Smooth muscle cell (in vitro differentiated cells): ENCODE measurements at regions not wholly inside any gene's neighbourhood (a gene's known extent, or its start where the extent isn't known, plus 50 kb on each side); places are given as distances from the start of the nearest gene placed in this dataset.

Experiments
- DNase-seq: peaks from one replicate; lab custom pipeline; 2025; ENCODE audit not compliant: unreplicated experiment; lab: John Stamatoyannopoulos, UW
- H2AFZ ChIP-seq: fragments of 200-600 bp; sonication (generic); 2 replicates; pipeline ENCODE4 v1.6.0; 2016; ENCODE audit warnings: antibody characterized with exemption, low read depth, mild to moderate bottlenecking
- H3F3A ChIP-seq: fragments of 200-600 bp; sonication (generic); 2 replicates; pipeline ENCODE4 v1.6.0; 2017; ENCODE audit warnings: antibody characterized with exemption, low read depth
- H3K27ac ChIP-seq: fragments of 200-600 bp; sonication (generic); 2 replicates; pipeline ENCODE4 v1.5.1; 2016; ENCODE audit warnings: low read depth, mild to moderate bottlenecking
- H3K27me3 ChIP-seq: fragments of 200-600 bp; sonication (generic); 2 replicates; pipeline ENCODE4 v1.6.1; 2016; ENCODE audit warnings: low read depth, mild to moderate bottlenecking
- H3K36me3 ChIP-seq: fragments of 200-600 bp; sonication (generic); 2 replicates; pipeline ENCODE4 v1.5.1; 2016; ENCODE audit warnings: low read depth
- H3K4me1 ChIP-seq: fragments of 200-600 bp; sonication (generic); 2 replicates; pipeline ENCODE4 v1.5.1; 2016; ENCODE audit warnings: low read depth
- H3K4me2 ChIP-seq: fragments of 200-600 bp; sonication (generic); 2 replicates; pipeline ENCODE4 v1.6.0; 2016; ENCODE audit warnings: mild to moderate bottlenecking
- H3K4me3 ChIP-seq: fragments of 200-600 bp; sonication (generic); 2 replicates; pipeline ENCODE4 v1.5.1; 2016; ENCODE audit warnings: mild to moderate bottlenecking
- H3K79me2 ChIP-seq: fragments of 200-600 bp; sonication (generic); 2 replicates; pipeline ENCODE4 v1.6.0; 2016; ENCODE audit warnings: low read depth, mild to moderate bottlenecking
- H3K9ac ChIP-seq: fragments of 200-600 bp; sonication (generic); 2 replicates; pipeline ENCODE4 v1.6.0; 2016; ENCODE audit warnings: low read depth
- H3K9me3 ChIP-seq: fragments of 200-600 bp; sonication (generic); replicated peaks from 2 replicates; pipeline ENCODE4 v1.5.1; 2016; ENCODE audit warnings: low read depth
- H4K20me1 ChIP-seq: fragments of 200-600 bp; sonication (generic); 2 replicates; pipeline ENCODE4 v1.6.0; 2016; ENCODE audit warnings: low read depth
- CTCF ChIP-seq: fragments of 200-600 bp; sonication (generic); IDR thresholded peaks from 2 replicates; pipeline ENCODE4 v1.5.1; 2017; ENCODE audit warnings: borderline replicate concordance, mild to moderate bottlenecking, antibody characterized with exemption; ENCODE audit not compliant: insufficient read depth, poor library complexity, severe bottlenecking
- WGBS: methylation state at CpG from one replicate; pipeline ENCODE4 v1.1.7; 2016; ENCODE audit warnings: low lambda C conversion rate; 5-methylcytosine and 5-hydroxymethylcytosine counted together

- H3K4me3 ChIP-seq = no peak overlapping the region
- WGBS = 91% methylated on average over 3 of the region's 3 CpGs
- H2AFZ ChIP-seq = no peak overlapping the region
- H3K36me3 ChIP-seq = no peaks in the 10 kb centered on the region
- H3K27me3 ChIP-seq = no peaks in the 10 kb centered on the region
- no peaks in the 10 kb centered on the region for H3K9me3 ChIP-seq
- H3K79me2 ChIP-seq = no peaks in the 10 kb centered on the region
- H3F3A ChIP-seq = no peaks in the 10 kb centered on the region
- no peak overlapping the region for H3K9ac ChIP-seq
- TF ChIP-seq CTCF = no peak
- H4K20me1 ChIP-seq = no peaks in the 10 kb centered on the region
- H3K4me1 ChIP-seq = peaks cover 13% of the 10 kb centered on the region
- H3K4me2 ChIP-seq = no peak overlapping the region
- no peak for DNase-seq
- H3K27ac ChIP-seq = no peak overlapping the region
Measured at GRCh38 chr9:14467675-14468374, 153.9 kb upstream of the NFIB start.

GRCh38 chr9:14466828-14467227 lies 152.9 kb upstream of the NFIB start:
- Histone ChIP-seq H3K79me2 (no peaks in the 10 kb centered on the region), H3K27me3 (no peaks in the 10 kb centered on the region), H2AFZ (no peak overlapping the region), H3K9me3 (no peaks in the 10 kb centered on the region), H3K4me2 (no peak overlapping the region), H3K36me3 (no peaks in the 10 kb centered on the region), H4K20me1 (no peaks in the 10 kb centered on the region), H3K9ac (no peak overlapping the region), H3F3A (no peaks in the 10 kb centered on the region), H3K4me1 (peaks cover 13% of the 10 kb centered on the region), H3K4me3 (no peak overlapping the region), H3K27ac (no peak overlapping the region)
- no peak for TF ChIP-seq CTCF
- DNase-seq = no peak
- 85% methylated on average over 4 of the region's 4 CpGs for WGBS

- no peaks in the 10 kb centered on the region for H3K9me3 ChIP-seq
- H3K79me2 ChIP-seq = no peaks in the 10 kb centered on the region
- no peak overlapping the region for H3K27ac ChIP-seq
- DNase-seq = no peak
- TF ChIP-seq CTCF = no peak
- H3K4me3 ChIP-seq = no peak overlapping the region
- H2AFZ ChIP-seq = no peak overlapping the region
- no peaks in the 10 kb centered on the region for H4K20me1 ChIP-seq
- no peaks in the 10 kb centered on the region for H3K36me3 ChIP-seq
- H3F3A ChIP-seq = no peaks in the 10 kb centered on the region
- H3K9ac ChIP-seq = no peak overlapping the region
- no peaks in the 10 kb centered on the region for H3K27me3 ChIP-seq
- no peak overlapping the region for H3K4me2 ChIP-seq
- WGBS = 82% methylated on average over 7 of the region's 7 CpGs
- H3K4me1 ChIP-seq = peaks cover 13% of the 10 kb centered on the region
Measured at GRCh38 chr9:14466429-14466818, 152.5 kb upstream of the NFIB start.

- Histone ChIP-seq H3K9me3 (no peaks in the 10 kb centered on the region), H4K20me1 (no peaks in the 10 kb centered on the region), H3K27me3 (no peaks in the 10 kb centered on the region), H3K4me3 (no peak overlapping the region), H3K27ac (no peak overlapping the region), H3K79me2 (no peaks in the 10 kb centered on the region), H3K4me1 (peaks cover 13% of the 10 kb centered on the region), H3K9ac (no peak overlapping the region), H3F3A (no peaks in the 10 kb centered on the region), H3K36me3 (no peaks in the 10 kb centered on the region), H3K4me2 (no peak overlapping the region), H2AFZ (no peak overlapping the region)
- TF ChIP-seq CTCF = no peak
- WGBS = 85% methylated on average over 1 of the region's 1 CpG
- no peak for DNase-seq
Measured at GRCh38 chr9:14462950-14463349, 149.0 kb upstream of the NFIB start.
